HG02623 (cell line): ENCODE measurements at regions not wholly inside any gene's neighbourhood (a gene's known extent, or its start where the extent isn't known, plus 50 kb on each side); places are given as distances from the start of the nearest gene placed in this dataset.

Experiments
- ATAC-seq: cut with Tn5 transposase; IDR thresholded peaks from one replicate; pipeline ENCODE4 v1.9.1; 2021; ENCODE audit warnings: moderate library complexity; ENCODE audit not compliant: unreplicated experiment

- ATAC-seq, result no peak
Observed at GRCh38 chr7:46696741-46697140, 775.7 kb upstream of the IGFBP3 start.

DNA sequence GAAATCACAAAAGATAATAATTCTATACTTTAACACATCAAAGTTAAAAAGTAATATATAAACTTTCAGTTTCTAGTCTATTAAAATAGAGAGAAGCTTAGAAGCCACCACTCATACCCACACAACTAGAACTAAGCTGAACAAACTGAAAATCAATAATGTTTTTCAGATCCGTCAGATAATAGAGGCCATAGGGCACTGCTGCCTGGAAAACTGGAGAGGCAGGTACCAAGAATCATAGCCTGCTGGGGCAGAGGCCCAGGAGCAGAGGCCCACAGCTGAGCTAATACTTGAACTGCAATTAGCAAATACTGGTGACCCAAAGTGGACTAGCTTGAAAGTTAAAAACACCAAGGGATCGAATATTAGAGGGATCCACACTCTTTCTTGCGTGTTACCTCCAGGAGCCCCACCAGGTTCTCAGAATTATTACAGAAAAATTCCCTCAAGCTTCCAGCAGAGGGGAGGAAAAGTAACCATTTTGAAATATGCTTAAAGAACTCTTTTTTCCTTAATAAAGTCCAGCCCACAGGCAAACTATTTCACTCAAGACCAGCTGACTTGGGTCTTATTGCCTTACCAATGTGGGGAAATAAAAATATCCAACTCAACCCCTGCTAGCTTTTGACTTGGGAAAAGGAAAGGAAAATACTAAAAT, 774.1 kb upstream of the IGFBP3 start:
- ATAC-seq, result no peak

- no peak for ATAC-seq
Observed at GRCh38 chr7:46694058-46694457, 773.0 kb upstream of the IGFBP3 start.

DNA sequence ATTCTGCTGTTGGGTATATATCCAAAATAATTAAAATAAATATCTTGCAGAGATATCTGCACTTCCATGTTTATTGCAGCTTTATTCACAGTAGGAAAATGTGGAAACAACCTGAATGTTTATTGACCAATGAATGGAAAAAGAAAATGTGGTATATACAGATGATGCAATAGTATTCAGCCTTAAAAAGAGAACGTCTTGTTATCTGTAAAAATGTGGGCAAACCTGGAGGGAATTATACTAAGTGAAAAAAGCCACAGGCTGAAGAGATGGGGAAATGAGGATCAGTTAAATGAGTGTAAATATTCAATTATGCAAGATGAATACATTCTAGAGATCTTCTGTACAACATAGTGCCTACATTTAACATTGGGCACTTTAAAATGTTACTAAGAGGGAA, 766.1 kb upstream of the IGFBP3 start:
- no peak for ATAC-seq

DNA sequence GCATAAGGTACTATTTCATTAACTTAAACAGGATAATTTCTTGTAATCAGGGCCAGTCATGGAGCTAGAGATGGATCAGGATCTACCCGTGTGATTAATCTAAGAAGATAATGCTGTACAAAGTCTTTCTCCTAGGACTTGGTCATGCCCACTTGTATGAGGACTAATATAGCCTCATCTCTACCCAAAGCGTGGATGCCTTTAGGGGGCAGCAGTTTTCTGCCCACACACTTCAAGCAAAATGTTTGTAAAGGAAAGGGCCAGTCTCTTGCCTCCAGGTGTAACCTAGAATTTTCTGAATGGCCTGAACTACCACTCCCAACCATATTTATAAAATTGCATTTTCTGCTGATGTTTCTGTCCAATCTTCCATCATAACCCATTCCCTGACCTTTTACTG, 764.0 kb upstream of the IGFBP3 start:
- no peak for ATAC-seq

GRCh38 chr7:46682836-46683624, 762.0 kb upstream of the IGFBP3 start:
- no peak for ATAC-seq

- ATAC-seq, result no peak
Observed at GRCh38 chr7:46681865-46682503, 760.9 kb upstream of the IGFBP3 start.

- no peak for ATAC-seq
Observed at GRCh38 chr7:46680147-46680546, 759.1 kb upstream of the IGFBP3 start.

DNA sequence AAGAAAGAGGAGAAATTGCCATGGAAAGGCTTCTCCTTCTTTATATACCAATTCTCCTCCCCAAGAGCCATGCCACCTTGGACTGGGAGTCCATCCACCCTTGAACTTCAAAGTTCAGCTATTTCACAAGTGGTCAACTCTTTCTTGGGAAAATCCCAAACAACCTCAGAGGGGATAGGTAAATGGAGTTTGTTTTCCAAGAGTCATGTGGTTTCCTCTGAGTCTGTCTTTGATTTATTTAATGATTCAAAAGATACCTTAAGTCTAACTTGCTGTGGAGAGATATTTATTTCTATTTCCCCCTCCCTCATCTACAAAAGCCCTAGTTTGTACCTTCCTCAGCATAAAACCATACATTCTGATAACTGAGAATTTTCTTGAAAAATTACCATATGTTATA, 758.6 kb upstream of the IGFBP3 start:
- no peak for ATAC-seq

DNA sequence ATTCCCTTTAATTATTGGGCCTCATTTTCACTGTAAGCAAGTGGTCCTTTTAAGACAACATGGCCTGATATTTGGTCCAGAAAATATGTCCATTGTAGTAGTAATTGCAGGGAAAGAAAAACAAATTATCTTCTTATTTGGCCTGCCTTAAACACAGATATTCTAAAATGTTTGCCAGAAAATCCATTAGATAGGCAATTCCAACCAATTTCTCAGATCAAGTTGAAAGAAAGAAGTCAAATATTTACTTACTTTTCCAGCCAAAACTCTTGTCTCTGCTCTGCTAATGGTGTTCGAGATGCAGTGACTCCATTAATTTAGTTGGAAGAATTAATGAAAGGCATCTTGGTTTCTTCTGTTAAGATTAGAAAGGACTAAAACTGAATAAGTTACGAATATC, 757.3 kb upstream of the IGFBP3 start:
- ATAC-seq, result no peak

DNA sequence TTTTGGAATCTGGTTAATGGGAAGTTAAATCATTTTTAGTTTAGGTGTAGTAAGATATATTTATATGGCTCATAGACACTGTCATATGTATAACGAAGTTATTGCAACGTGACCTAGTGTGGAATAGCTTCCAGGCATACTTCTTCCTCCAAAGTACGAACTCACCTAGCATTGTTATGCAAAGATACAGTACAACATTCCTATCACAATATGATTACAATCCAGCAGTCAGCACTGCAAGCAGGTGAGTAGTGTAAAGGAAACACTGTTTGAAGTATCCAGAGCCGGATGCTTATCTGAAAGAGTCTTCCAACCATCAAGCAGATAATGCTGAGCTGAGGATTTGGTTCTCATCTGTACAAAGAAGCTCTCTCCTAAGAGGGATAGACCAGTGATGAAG, 754.4 kb upstream of the IGFBP3 start:
- no peak for ATAC-seq

DNA sequence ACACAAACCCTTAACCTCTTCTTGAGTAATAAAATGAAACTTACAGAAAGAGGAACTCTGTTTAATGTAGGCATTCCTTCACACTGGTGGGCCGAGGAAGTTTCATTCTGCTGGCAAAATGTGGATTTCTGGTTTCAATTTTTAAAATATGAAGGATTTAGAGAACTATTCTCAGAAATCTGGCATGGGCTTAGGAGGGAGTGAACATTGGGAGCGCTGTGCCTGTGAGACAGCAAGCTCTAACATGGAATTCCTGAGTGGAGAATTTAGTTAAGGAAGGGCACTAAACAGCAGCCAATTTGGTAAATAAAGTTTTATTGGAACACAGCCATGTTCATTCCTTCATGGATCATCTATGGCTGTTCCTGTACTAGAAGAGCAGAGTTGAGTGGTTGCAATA, 751.8 kb upstream of the IGFBP3 start:
- no peak for ATAC-seq

- ATAC-seq, result no peak
Observed at GRCh38 chr7:46671108-46671769, 750.2 kb upstream of the IGFBP3 start.

- no peak for ATAC-seq
Observed at GRCh38 chr7:46669028-46669427, 748.0 kb upstream of the IGFBP3 start.

DNA sequence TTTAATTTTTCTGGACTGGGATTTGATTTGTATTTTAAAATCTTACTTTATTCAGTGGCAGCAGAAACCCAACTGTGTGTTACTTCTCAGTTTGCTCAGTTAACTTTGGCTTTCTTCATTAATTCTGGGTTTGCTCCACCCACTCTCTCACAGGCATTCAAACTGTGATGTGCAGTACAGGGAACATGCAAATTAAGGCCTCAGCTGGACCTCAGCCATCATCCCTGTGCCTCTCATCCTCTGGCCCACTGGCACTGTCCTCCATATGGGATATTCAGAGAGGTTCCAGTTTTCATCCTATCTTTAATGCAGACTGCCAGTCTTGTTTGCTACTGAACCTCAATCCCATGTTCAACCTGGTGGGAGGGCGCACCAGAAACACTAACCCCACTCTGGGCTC, 743.4 kb upstream of the IGFBP3 start:
- no peak for ATAC-seq

DNA sequence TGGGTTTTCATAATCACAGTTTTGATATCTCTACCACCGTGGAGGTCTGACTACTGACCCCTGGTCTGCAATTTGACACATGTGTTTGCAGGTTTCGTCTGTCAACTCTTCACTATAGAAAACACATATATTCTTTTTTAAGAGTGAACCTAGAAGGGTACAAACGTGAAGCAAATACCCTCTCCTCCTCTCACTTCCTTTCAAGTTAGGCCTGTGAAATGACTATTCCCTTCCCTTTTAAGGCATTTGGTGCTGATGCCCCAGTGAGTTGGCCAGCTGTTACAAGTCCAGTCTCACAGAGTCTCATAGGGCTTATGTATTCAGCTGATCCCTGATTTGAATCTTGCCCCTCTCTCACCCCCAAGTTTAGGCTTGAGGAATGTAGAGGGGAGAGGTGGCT, 742.0 kb upstream of the IGFBP3 start:
- no peak for ATAC-seq

GRCh38 chr7:46661431-46661830, 740.4 kb upstream of the IGFBP3 start:
- no peak for ATAC-seq

DNA sequence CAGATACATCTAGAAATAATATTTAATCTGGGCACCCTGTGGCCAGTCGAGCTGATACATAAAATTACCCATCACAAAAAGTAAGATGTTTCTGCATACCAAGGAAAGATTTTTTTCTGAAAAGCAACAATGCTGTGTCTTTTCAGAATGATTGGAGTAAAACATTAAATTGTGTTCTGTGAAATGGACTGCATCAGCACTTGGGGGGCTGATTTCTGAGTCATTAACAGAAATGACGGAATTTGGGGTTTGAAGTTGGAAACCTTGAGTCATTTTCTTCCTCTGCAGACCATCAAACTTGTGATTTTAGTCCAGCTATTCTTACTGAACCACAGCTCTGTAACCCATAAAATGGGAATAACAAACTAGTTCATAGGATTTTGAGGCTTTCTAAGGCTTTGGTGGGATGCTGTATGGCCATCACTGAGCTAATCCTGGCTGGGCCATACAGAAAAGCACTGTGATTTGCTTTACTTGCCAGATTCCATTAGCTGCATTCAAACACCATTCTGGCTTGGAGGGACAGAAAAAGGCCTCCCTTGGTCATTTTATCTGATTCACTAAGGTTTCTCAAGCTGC, 739.4 kb upstream of the IGFBP3 start:
- ATAC-seq, result no peak

DNA sequence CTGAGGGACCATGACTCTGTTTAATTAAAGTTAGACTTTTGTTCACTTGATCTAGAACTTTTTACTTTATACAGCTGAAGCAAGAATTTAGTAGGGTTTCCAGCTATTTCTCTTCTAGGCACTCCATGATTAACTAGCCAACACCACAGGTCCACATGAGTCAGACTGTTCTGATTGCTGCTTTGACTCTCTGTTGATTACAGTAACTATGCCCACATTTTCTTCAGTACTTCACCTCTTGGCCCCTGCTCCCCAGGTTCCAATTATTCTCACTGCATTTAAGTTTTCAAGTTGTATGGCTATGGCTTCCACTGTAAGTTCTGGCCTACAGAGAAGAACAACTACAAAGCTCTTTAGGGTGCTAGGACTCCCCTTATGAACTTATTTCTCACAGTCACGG, 737.2 kb upstream of the IGFBP3 start:
- ATAC-seq, result no peak

- ATAC-seq, result no peak
Observed at GRCh38 chr7:46654546-46655443, 733.7 kb upstream of the IGFBP3 start.
